GM18873 (cell line): ENCODE measurements at regions not wholly inside any gene's neighbourhood (a gene's known extent, or its start where the extent isn't known, plus 50 kb on each side); places are given as distances from the start of the nearest gene placed in this dataset.
A peak's percentile ranks its signal among the peaks of the same experiment; 100 is the strongest.

Experiments used
- ATAC-seq: cut with Tn5 transposase; IDR thresholded peaks from one replicate; pipeline ENCODE4 v1.9.1; 2021; ENCODE audit warnings: mild to moderate bottlenecking, moderate library complexity, moderate number of reproducible peaks; ENCODE audit not compliant: unreplicated experiment, low FRiP score

- ATAC-seq: no peak
Measured at GRCh38 chr14:53569446-53569845, 387.2 kb downstream of the BMP4 start.

GRCh38 chr14:53567236-53567780, 389.3 kb downstream of the BMP4 start:
- ATAC-seq: no peak

GRCh38 chr14:53564870-53565269, 391.8 kb downstream of the BMP4 start:
- ATAC-seq: no peak

- no peak for ATAC-seq
Measured at GRCh38 chr14:53563628-53564027, 393.0 kb downstream of the BMP4 start.

- no peak for ATAC-seq
Measured at GRCh38 chr14:53553221-53553620, 400.1 kb upstream of the DDHD1 start.

- no peak for ATAC-seq
Measured at GRCh38 chr14:53551862-53552261, 398.7 kb upstream of the DDHD1 start.

GRCh38 chr14:53550776-53551175, 397.7 kb upstream of the DDHD1 start:
- no peak for ATAC-seq

- ATAC-seq: no peak
Measured at GRCh38 chr14:53549956-53550355, 396.8 kb upstream of the DDHD1 start.

GRCh38 chr14:53547593-53547992, 394.5 kb upstream of the DDHD1 start:
- ATAC-seq: no peak

- ATAC-seq: no peak
Measured at GRCh38 chr14:53545217-53545616, 392.1 kb upstream of the DDHD1 start.

- ATAC-seq: no peak
Measured at GRCh38 chr14:53542732-53543131, 389.6 kb upstream of the DDHD1 start.

GRCh38 chr14:53541411-53541810, 388.3 kb upstream of the DDHD1 start:
- no peak for ATAC-seq

GRCh38 chr14:53539489-53540126, 386.5 kb upstream of the DDHD1 start:
- no peak for ATAC-seq

- ATAC-seq: no peak
Measured at GRCh38 chr14:53538316-53538881, 385.3 kb upstream of the DDHD1 start.

GRCh38 chr14:53537422-53538315, 384.5 kb upstream of the DDHD1 start:
- ATAC-seq: no peak

GRCh38 chr14:53536446-53536845, 383.3 kb upstream of the DDHD1 start:
- no peak for ATAC-seq

- ATAC-seq: no peak
Measured at GRCh38 chr14:53534841-53535240, 381.7 kb upstream of the DDHD1 start.

- peak; percentile 60 for ATAC-seq
Measured at GRCh38 chr14:53533384-53533970, 380.4 kb upstream of the DDHD1 start.

GRCh38 chr14:53532853-53533252, 379.7 kb upstream of the DDHD1 start:
- ATAC-seq: no peak

- ATAC-seq: no peak
Measured at GRCh38 chr14:53531730-53532129, 378.6 kb upstream of the DDHD1 start.

GRCh38 chr14:53531156-53531555, 378.0 kb upstream of the DDHD1 start:
- ATAC-seq: no peak
